ENCODE measurements at regions not wholly inside any gene's neighbourhood (a gene's known extent, or its start where the extent isn't known, plus 50 kb on each side); places are given as distances from the start of the nearest gene placed in this dataset.
A peak's percentile ranks its signal among the peaks of the same experiment; 100 is the strongest.

DNA sequence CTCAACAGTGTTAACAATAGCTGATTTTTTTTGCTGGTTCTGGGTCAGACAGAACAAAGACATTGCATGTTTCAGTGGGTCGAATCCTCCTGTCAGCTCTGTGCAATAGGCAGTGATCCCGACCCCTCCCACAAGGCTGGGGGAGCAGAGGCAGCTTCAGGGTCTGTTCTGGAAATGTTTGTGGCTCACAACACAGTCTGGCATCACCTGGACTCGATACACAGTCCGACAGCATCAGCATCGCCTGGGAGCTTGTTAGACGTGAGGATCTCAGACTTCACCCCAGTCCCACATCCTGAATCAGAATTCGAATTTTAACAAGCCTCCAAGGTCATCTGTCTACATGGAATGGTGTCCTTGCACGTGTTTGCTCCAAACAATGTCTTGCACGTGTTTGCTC, 384.7 kb downstream of the IRX2 start:
- no peak overlapping the region for H3K14ac ChIP-seq (ENCODE audit: insufficient read length)
- no peak overlapping the region for H4K91ac ChIP-seq (replicated peaks; ENCODE audit: insufficient read length, low read length)
- H4K20me1 ChIP-seq (replicated peaks in 1 of 2; ENCODE audit: control insufficient read depth in 1 of 2, insufficient read depth in 2 of 2, low read length in 2 of 2), result peaks cover 0 to 2% of the 10 kb centered on the region in 2 experiments
- H3K4me2 ChIP-seq (ENCODE audit: insufficient read depth in 1 of 2, low read depth in 2 of 2, low read length in 2 of 2), result no peak overlapping the region
- H3K23ac ChIP-seq (ENCODE audit: insufficient read length), result no peak overlapping the region
- FAIRE-seq (no peak), DNase-seq (ENCODE audit: low read depth in 1 of 2, low spot score in 2 of 2) (no peak)
- no peaks in the 10 kb centered on the region for H3K79me2 ChIP-seq (ENCODE audit: control insufficient read depth in 1 of 2, insufficient read depth in 2 of 2, low read length in 2 of 2)
- H3K18ac ChIP-seq (ENCODE audit: extremely low read depth, low read length), result no peak overlapping the region
- no peaks in the 10 kb centered on the region for H3K36me3 ChIP-seq (ENCODE audit: control insufficient read depth in 2 of 4, insufficient read depth in 4 of 4, low read length in 3 of 4)
- no peak overlapping the region for H3K56ac ChIP-seq (replicated peaks; ENCODE audit: insufficient read length, low read depth, low read length)
- no peak overlapping the region for H2AK5ac ChIP-seq (ENCODE audit: low read depth, low read length)
- CTCF ChIA-PET (ENCODE audit: partially characterized antibody), result no interaction called here
- peak overlapping the region; percentile 47; the same call in 1 of the 2 replicates for H4K8ac ChIP-seq (ENCODE audit: extremely low read depth, insufficient read depth, low read length)
- no peak overlapping the region for H2BK120ac ChIP-seq (replicated peaks; ENCODE audit: low read depth, low read length)
- no peaks in the 10 kb centered on the region for H3K79me1 ChIP-seq (ENCODE audit: low read depth, low read length)
- no peak overlapping the region for H2BK20ac ChIP-seq (ENCODE audit: low read length)
- no peaks in the 10 kb centered on the region for H3K23me2 ChIP-seq (ENCODE audit: low read depth, low read length)
- peaks cover 5 to 17% of the 10 kb centered on the region in 2 experiments for H3K9me3 ChIP-seq (ENCODE audit: insufficient read depth in 2 of 2, low read depth in 1 of 2, low read length in 1 of 2)
- no peak overlapping the region for H2BK12ac ChIP-seq (ENCODE audit: low read depth, low read length)
- H4K5ac ChIP-seq (ENCODE audit: insufficient read length, low read depth, low read length), result no peak overlapping the region
- 90% methylated on average over 9 of the region's 9 CpGs; no CpG with 5 or more reads in 1 of the 2 experiments for WGBS, 2 experiments (ENCODE audit: extremely low coverage in 1 of 2, insufficient coverage in 1 of 2, insufficient read length in 1 of 2, insufficient replicate concordance in 2 of 2, low coverage in 1 of 2, low lambda C conversion rate in 2 of 2, missing lambda C conversion rate in 1 of 2)
- H3K27me3 ChIP-seq (replicated peaks in 1 of 4; ENCODE audit: control insufficient read depth in 3 of 4, extremely low read depth in 1 of 4, insufficient read depth in 3 of 4, low read length in 3 of 4), result no peaks in the 10 kb centered on the region
- H2BK15ac ChIP-seq (ENCODE audit: low read length), result no peak overlapping the region
- TF ChIP-seq CHD2 (IDR thresholded peaks at IDR 0.05; ENCODE audit: low read length), result no peak
- TF ChIP-seq ATF3 (IDR thresholded peaks at IDR 0.05; ENCODE audit: insufficient read depth, low read depth, low read length), result no peak
- TF ChIP-seq CBX8 (IDR thresholded peaks at IDR 0.05; ENCODE audit: borderline replicate concordance, low read depth, low read length), result no peak
- H3K4me3 ChIP-seq (ENCODE audit: extremely low read depth in 1 of 4, insufficient read depth in 2 of 4, low read depth in 3 of 4, low read length in 4 of 4), result no peak overlapping the region
- no peak overlapping the region for H3K27ac ChIP-seq (ENCODE audit: low read depth, low read length)
- H3K4ac ChIP-seq (replicated peaks; ENCODE audit: insufficient read length, low read depth, low read length), result no peak overlapping the region
- H3K9ac ChIP-seq (replicated peaks in 1 of 4; ENCODE audit: extremely low read depth in 1 of 4, low read depth in 3 of 4, low read length in 3 of 4), result no peak overlapping the region
- no peak overlapping the region for H2AFZ ChIP-seq (ENCODE audit: low read length)
- no peak overlapping the region for H2BK5ac ChIP-seq (ENCODE audit: low read depth, low read length)
- POLR2A ChIA-PET (ENCODE audit: partially characterized antibody), result no interaction called here
- no peaks in the 10 kb centered on the region; a peak in 1 of 7 replicates for H3K4me1 ChIP-seq (replicated peaks in 1 of 4; ENCODE audit: control insufficient read depth in 3 of 4, insufficient read depth in 4 of 4, low read length in 3 of 4)

Measured in H1 (cell line).